Natural killer cell (primary cell): ENCODE measurements at regions not wholly inside any gene's neighbourhood (a gene's known extent, or its start where the extent isn't known, plus 50 kb on each side); places are given as distances from the start of the nearest gene placed in this dataset.

Source experiments
- ATAC-seq, 3 donors: fragments of 150-1000 bp in 2 of 3; fragments of 200-7000 bp in 1 of 3; cut with Tn5 transposase; 1 replicate in 1 of 3; 2 replicates in 2 of 3; pipeline ENCODE4 v1.10.0; 2021; ENCODE audit warnings: mild to moderate bottlenecking in 2 of 3, moderate library complexity in 2 of 3
- DNase-seq, 2 donors: peaks; one replicate each; pipeline versions ENCODE4 v3.0.0 to v3.0.0-alpha.2; 2013 to 2021; ENCODE audit warnings: mixed read lengths in 1 of 2
- H3K27ac ChIP-seq: one replicate; pipeline ENCODE4 v1.5.1; 2013; ENCODE audit warnings: mild to moderate bottlenecking, low read length
- H3K27me3 ChIP-seq: one replicate; pipeline ENCODE4 v1.6.1; 2013; ENCODE audit warnings: low read length; ENCODE audit not compliant: control insufficient read depth, insufficient read depth
- H3K36me3 ChIP-seq: one replicate; pipeline ENCODE4 v1.6.1; 2013; ENCODE audit warnings: low read length; ENCODE audit not compliant: control insufficient read depth, insufficient read depth
- H3K4me1 ChIP-seq: one replicate; pipeline ENCODE4 v1.6.1; 2013; ENCODE audit warnings: low read length; ENCODE audit not compliant: control insufficient read depth, insufficient read depth
- H3K4me3 ChIP-seq: one replicate; pipeline ENCODE4 v1.5.1; 2013; ENCODE audit warnings: low read length
- H3K9me3 ChIP-seq: one replicate; pipeline ENCODE4 v1.6.1; 2013; ENCODE audit warnings: low read length; ENCODE audit not compliant: control insufficient read depth, insufficient read depth
- H3K27ac Mint-ChIP-seq, 2 donors: one replicate each; pipeline ENCODE4 v1.8.0; 2022; ENCODE audit warnings: mild to moderate bottlenecking in 2 of 2, mixed read lengths in 2 of 2, moderate library complexity in 1 of 2
- H3K27me3 Mint-ChIP-seq, 2 donors: one replicate each; pipeline ENCODE4 v1.8.0; 2022; ENCODE audit warnings: low read depth in 2 of 2, mixed read lengths in 2 of 2
- H3K36me3 Mint-ChIP-seq: one replicate; pipeline ENCODE4 v1.8.0; 2022; ENCODE audit warnings: mixed read lengths
- H3K4me1 Mint-ChIP-seq, 2 donors: one replicate each; pipeline ENCODE4 v1.8.0; 2022; ENCODE audit warnings: mixed read lengths in 2 of 2
- H3K4me3 Mint-ChIP-seq: one replicate; pipeline ENCODE4 v1.8.0; 2022; ENCODE audit warnings: mild to moderate bottlenecking, moderate library complexity, mixed read lengths
- H3K9me3 Mint-ChIP-seq, 2 donors: one replicate each; pipeline ENCODE4 v1.8.0; 2022; ENCODE audit warnings: mixed read lengths in 2 of 2
- WGBS: methylation state at CpG from one replicate; pipeline ENCODE4 v1.1.7; 2013; ENCODE audit warnings: missing lambda C conversion rate; ENCODE audit not compliant: insufficient coverage; 5-methylcytosine and 5-hydroxymethylcytosine counted together
- intact Hi-C: fragments of 100-400 bp; cut with micrococcal nuclease; formaldehyde crosslinking; loops from one replicate; pipeline ENCODE4 v1.14.2; 2022
- TF ChIP-seq, protein P1 (sequence below): fragments of 200-600 bp; IDR thresholded peaks from one replicate; pipeline ENCODE4 v1.8.0; 2022; ENCODE audit warnings: antibody characterized with exemption

- Mint-ChIP-seq H3K36me3 (no peaks in the 10 kb centered on the region), H3K4me3 (no peak overlapping the region), H3K27ac (no peak overlapping the region), H3K27me3 (peaks cover 3 to 11% of the 10 kb centered on the region in 2 donors), H3K9me3 (no peaks in the 10 kb centered on the region), H3K4me1 (no peaks in the 10 kb centered on the region)
- TF ChIP-seq, protein P1, sequence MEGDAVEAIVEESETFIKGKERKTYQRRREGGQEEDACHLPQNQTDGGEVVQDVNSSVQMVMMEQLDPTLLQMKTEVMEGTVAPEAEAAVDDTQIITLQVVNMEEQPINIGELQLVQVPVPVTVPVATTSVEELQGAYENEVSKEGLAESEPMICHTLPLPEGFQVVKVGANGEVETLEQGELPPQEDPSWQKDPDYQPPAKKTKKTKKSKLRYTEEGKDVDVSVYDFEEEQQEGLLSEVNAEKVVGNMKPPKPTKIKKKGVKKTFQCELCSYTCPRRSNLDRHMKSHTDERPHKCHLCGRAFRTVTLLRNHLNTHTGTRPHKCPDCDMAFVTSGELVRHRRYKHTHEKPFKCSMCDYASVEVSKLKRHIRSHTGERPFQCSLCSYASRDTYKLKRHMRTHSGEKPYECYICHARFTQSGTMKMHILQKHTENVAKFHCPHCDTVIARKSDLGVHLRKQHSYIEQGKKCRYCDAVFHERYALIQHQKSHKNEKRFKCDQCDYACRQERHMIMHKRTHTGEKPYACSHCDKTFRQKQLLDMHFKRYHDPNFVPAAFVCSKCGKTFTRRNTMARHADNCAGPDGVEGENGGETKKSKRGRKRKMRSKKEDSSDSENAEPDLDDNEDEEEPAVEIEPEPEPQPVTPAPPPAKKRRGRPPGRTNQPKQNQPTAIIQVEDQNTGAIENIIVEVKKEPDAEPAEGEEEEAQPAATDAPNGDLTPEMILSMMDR: no peak
- intact Hi-C loops: no loop called here
- DNase-seq (no peak), ATAC-seq (no peak)
- Histone ChIP-seq H3K36me3 (no peaks in the 10 kb centered on the region), H3K4me1 (no peaks in the 10 kb centered on the region), H3K4me3 (no peak overlapping the region), H3K27ac (no peak overlapping the region), H3K9me3 (no peaks in the 10 kb centered on the region), H3K27me3 (no peaks in the 10 kb centered on the region)
- WGBS: 94% methylated on average over 24 of the region's 24 CpGs
Observed at GRCh38 chr10:128694168-128694850, 568.1 kb upstream of the MKI67 start.

DNA sequence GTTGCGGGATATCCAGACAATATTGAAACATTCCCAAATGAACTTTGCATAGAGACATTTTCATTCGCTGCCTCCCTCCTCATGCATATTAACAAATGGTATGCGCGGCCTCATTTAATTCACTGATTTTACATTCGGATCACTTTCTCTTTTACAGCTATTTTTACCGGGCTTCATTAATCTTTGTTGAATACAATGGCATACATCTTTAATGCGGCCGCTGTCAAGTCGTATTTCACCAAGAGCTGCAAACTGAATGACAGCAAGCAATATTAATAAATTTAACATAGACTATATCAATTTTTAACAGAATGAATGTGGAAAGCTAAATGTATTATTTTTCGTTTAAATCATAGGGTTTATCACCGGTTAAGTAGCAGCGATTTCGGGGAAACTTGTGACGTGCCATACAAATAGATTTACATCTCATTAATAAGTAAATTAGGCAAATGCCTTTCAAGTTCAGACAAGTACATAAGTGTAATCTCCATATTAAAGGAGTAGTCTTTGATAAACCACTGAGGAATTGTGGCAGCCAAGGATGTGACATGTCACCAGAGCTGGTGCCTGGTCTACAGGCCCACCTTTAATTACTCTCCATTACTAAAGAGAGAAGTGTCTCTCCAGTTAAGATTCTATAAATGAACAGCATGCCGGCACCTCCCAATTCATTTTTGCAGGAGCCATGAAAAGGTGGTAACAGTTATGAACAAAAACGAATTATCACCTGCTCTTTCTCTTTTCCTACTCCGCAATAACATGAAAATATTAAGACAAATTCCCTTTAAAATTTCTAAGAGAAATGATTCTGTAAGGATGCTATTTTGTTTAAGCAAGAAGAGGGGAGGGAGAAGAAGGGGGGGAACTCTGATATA is 568.9 kb upstream of the MKI67 start:
- H3K9me3 ChIP-seq: no peaks in the 10 kb centered on the region
- DNase-seq: no peak
- no peaks in the 10 kb centered on the region for H3K27me3 ChIP-seq
- intact Hi-C loops: no loop called here
- 92% methylated on average over 10 of the region's 17 CpGs for WGBS
- H3K27ac ChIP-seq: no peak overlapping the region
- no peaks in the 10 kb centered on the region for H3K36me3 ChIP-seq
- Mint-ChIP-seq H3K27me3 (peaks cover 5 to 15% of the 10 kb centered on the region in 2 donors), H3K27ac (no peak overlapping the region), H3K9me3 (no peaks in the 10 kb centered on the region), H3K4me3 (no peak overlapping the region), H3K36me3 (no peaks in the 10 kb centered on the region), H3K4me1 (no peaks in the 10 kb centered on the region)
- ATAC-seq: no peak
- H3K4me3 ChIP-seq: no peak overlapping the region
- H3K4me1 ChIP-seq: no peaks in the 10 kb centered on the region
- TF ChIP-seq, protein P1: no peak

GRCh38 chr10:128695931-128696330 is 569.7 kb upstream of the MKI67 start:
- WGBS: 82% methylated on average over 10 of the region's 10 CpGs
- no peaks in the 10 kb centered on the region for H3K27me3 ChIP-seq
- H3K27me3 Mint-ChIP-seq: peaks cover 9 to 20% of the 10 kb centered on the region in 2 donors

More at GRCh38 chr10:128695931-128696330, 569.7 kb upstream of the MKI67 start:
- Histone ChIP-seq H3K4me3 (no peak overlapping the region), H3K36me3 (no peaks in the 10 kb centered on the region), H3K27ac (no peak overlapping the region), H3K9me3 (no peaks in the 10 kb centered on the region), H3K4me1 (no peaks in the 10 kb centered on the region)
- no peaks in the 10 kb centered on the region for H3K36me3 Mint-ChIP-seq
- no peak overlapping the region for H3K27ac Mint-ChIP-seq
- H3K4me1 Mint-ChIP-seq: no peaks in the 10 kb centered on the region
- intact Hi-C loops: no loop called here
- H3K4me3 Mint-ChIP-seq: no peak overlapping the region
- DNase-seq (no peak), ATAC-seq (no peak)
- H3K9me3 Mint-ChIP-seq: no peaks in the 10 kb centered on the region
- TF ChIP-seq, protein P1: no peak
